ENCODE measurements at regions not wholly inside any gene's neighbourhood (a gene's known extent, or its start where the extent isn't known, plus 50 kb on each side); places are given as distances from the start of the nearest gene placed in this dataset.

DNA sequence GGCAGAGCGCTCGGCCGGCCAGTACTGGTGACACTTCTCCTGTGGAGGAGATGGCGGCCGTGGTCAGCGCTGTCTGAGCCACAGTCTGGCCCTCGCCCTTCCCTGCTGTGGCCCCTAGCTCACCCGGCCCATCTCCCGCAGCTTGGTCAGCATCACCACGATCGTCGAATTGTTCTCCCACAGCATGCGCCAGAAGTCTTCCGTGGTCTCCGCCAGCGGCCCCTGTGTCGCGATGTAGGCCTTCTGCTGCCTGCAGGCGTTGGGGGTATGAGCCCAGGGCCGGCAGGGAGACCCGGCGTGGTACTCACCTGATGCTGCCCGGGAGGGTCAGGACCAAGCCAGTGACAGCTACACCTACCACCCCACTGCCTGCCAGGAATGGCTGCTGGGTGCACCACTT lies 130.1 kb downstream of the PTPRS start:
- no peak overlapping the region for H2AK5ac ChIP-seq (ENCODE audit: low read depth, low read length)
- no peak overlapping the region for H2BK12ac ChIP-seq (ENCODE audit: low read depth, low read length)
- 0 out of 2 replicates have a peak overlapping the region, but pooled peaks have one; percentile 59 for H4K8ac ChIP-seq (ENCODE audit: extremely low read depth, insufficient read depth, low read length)
- no peak overlapping the region for H3K27ac ChIP-seq (ENCODE audit: low read depth, low read length)
- H3K9ac ChIP-seq (replicated peaks in 1 of 4; ENCODE audit: extremely low read depth in 1 of 4, low read depth in 3 of 4, low read length in 3 of 4) = no peak overlapping the region
- no peak overlapping the region for H3K56ac ChIP-seq (replicated peaks; ENCODE audit: insufficient read length, low read depth, low read length)
- POLR2A ChIA-PET (ENCODE audit: partially characterized antibody) = interaction anchor here (0.8 kb wide), 1 partner anchor 17 kb away, joined by 4 read pairs; no protein-coding TSS in a partner anchor
- no peak overlapping the region for H2BK15ac ChIP-seq (ENCODE audit: low read length)
- no peak overlapping the region for H4K5ac ChIP-seq (ENCODE audit: insufficient read length, low read depth, low read length)
- peaks cover 0 to 4% of the 10 kb centered on the region in 2 experiments; a peak in 1 of 4 replicates for H3K9me3 ChIP-seq (ENCODE audit: insufficient read depth in 2 of 2, low read depth in 1 of 2, low read length in 1 of 2)
- no peak overlapping the region for H3K14ac ChIP-seq (ENCODE audit: insufficient read length)
- no peak overlapping the region for H2AFZ ChIP-seq (ENCODE audit: low read length)
- WGBS, 2 experiments (ENCODE audit: extremely low coverage in 1 of 2, insufficient coverage in 1 of 2, insufficient read length in 1 of 2, insufficient replicate concordance in 2 of 2, low coverage in 1 of 2, low lambda C conversion rate in 2 of 2, missing lambda C conversion rate in 1 of 2) = 97% methylated on average over 23 of the region's 23 CpGs; no CpG with 5 or more reads in 1 of the 2 experiments
- peaks cover 49 to 76% (median 69%) of the 10 kb centered on the region in 4 experiments for H3K36me3 ChIP-seq (ENCODE audit: control insufficient read depth in 2 of 4, insufficient read depth in 4 of 4, low read length in 3 of 4)
- H3K4me2 ChIP-seq (ENCODE audit: insufficient read depth in 1 of 2, low read depth in 2 of 2, low read length in 2 of 2) = no peak overlapping the region
- H4K20me1 ChIP-seq (replicated peaks in 1 of 2; ENCODE audit: control insufficient read depth in 1 of 2, insufficient read depth in 2 of 2, low read length in 2 of 2) = peaks cover 4 to 23% of the 10 kb centered on the region in 2 experiments
- H3K23me2 ChIP-seq (ENCODE audit: low read depth, low read length) = peaks cover 8% of the 10 kb centered on the region; the same call in 1 of the 2 replicates
- FAIRE-seq (no peak), DNase-seq (ENCODE audit: low read depth in 1 of 2, low spot score in 2 of 2) (no peak)
- H3K23ac ChIP-seq (ENCODE audit: insufficient read length) = no peak overlapping the region
- no peaks in the 10 kb centered on the region for H3K4me1 ChIP-seq (replicated peaks in 1 of 4; ENCODE audit: control insufficient read depth in 3 of 4, insufficient read depth in 4 of 4, low read length in 3 of 4)
- CTCF ChIA-PET (ENCODE audit: partially characterized antibody) = no interaction called here
- H3K79me1 ChIP-seq (ENCODE audit: low read depth, low read length) = no peaks in the 10 kb centered on the region; the same call in 1 of the 2 replicates
- H3K18ac ChIP-seq (ENCODE audit: extremely low read depth, low read length) = no peak overlapping the region
- no peak overlapping the region for H4K91ac ChIP-seq (replicated peaks; ENCODE audit: insufficient read length, low read length)
- no peak overlapping the region; the same call in 1 of the 2 replicates for H2BK5ac ChIP-seq (ENCODE audit: low read depth, low read length)
- TF ChIP-seq GABPA (IDR thresholded peaks at IDR 0.05; ENCODE audit: borderline replicate concordance, insufficient read depth, low read length) = no peak
- TF ChIP-seq SP4 (IDR thresholded peaks at IDR 0.05; ENCODE audit: low read length) = no peak
- no peak for TF ChIP-seq SUZ12 (IDR thresholded peaks at IDR 0.05; ENCODE audit: low read length)
- TF ChIP-seq ASH2L (IDR thresholded peaks at IDR 0.05; ENCODE audit: low read length) = no peak
- TF ChIP-seq SIRT6 (IDR thresholded peaks at IDR 0.05; ENCODE audit: low read length) = no peak
- TF ChIP-seq CHD2 (IDR thresholded peaks at IDR 0.05; ENCODE audit: low read length) = no peak
- no peak for TF ChIP-seq NANOG (IDR thresholded peaks at IDR 0.05; ENCODE audit: insufficient read depth, low read depth, low read length, poor library complexity, severe bottlenecking)
- no peaks in the 10 kb centered on the region for H3K79me2 ChIP-seq (ENCODE audit: control insufficient read depth in 1 of 2, insufficient read depth in 2 of 2, low read length in 2 of 2)
- H3K4ac ChIP-seq (replicated peaks; ENCODE audit: insufficient read length, low read depth, low read length) = no peak overlapping the region
- no peak overlapping the region for H2BK120ac ChIP-seq (replicated peaks; ENCODE audit: low read depth, low read length)
- H3K27me3 ChIP-seq (replicated peaks in 1 of 4; ENCODE audit: control insufficient read depth in 3 of 4, extremely low read depth in 1 of 4, insufficient read depth in 3 of 4, low read length in 3 of 4) = no peaks in the 10 kb centered on the region
- H3K4me3 ChIP-seq (ENCODE audit: extremely low read depth in 1 of 4, insufficient read depth in 2 of 4, low read depth in 3 of 4, low read length in 4 of 4) = no peak overlapping the region
- H2BK20ac ChIP-seq (ENCODE audit: low read length) = no peak overlapping the region

Measured in H1 (cell line).